ENCODE measurements at regions not wholly inside any gene's neighbourhood (a gene's known extent, or its start where the extent isn't known, plus 50 kb on each side); places are given as distances from the start of the nearest gene placed in this dataset.

DNA sequence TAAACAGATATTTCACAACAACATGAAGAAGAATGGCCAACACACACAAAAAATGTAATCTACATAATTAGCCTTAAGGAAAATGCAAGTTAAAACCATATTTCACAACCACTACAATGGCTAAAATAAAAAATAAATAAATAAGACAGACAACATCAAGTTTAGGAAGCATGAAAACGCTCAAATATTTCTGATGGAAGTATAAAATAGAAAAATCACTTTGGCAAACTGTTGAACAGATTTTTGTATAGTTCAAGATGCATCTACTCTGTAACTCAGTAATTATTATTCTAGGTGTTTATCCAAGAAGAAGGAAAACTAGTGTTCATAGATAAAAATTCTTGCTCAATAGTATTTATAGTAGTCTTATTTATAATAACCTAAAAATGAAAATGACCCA, 1410.1 kb upstream of the ADGRB3 start:
- CTCF ChIA-PET = no interaction called here
- POLR2A ChIA-PET = no interaction called here
- no peak for DNase-seq (ENCODE audit: low read depth, low spot score)
- no peak overlapping the region for H3K4me3 ChIP-seq (ENCODE audit: low read depth, low read length)
- TF ChIP-seq, protein P1, sequence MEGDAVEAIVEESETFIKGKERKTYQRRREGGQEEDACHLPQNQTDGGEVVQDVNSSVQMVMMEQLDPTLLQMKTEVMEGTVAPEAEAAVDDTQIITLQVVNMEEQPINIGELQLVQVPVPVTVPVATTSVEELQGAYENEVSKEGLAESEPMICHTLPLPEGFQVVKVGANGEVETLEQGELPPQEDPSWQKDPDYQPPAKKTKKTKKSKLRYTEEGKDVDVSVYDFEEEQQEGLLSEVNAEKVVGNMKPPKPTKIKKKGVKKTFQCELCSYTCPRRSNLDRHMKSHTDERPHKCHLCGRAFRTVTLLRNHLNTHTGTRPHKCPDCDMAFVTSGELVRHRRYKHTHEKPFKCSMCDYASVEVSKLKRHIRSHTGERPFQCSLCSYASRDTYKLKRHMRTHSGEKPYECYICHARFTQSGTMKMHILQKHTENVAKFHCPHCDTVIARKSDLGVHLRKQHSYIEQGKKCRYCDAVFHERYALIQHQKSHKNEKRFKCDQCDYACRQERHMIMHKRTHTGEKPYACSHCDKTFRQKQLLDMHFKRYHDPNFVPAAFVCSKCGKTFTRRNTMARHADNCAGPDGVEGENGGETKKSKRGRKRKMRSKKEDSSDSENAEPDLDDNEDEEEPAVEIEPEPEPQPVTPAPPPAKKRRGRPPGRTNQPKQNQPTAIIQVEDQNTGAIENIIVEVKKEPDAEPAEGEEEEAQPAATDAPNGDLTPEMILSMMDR (IDR thresholded peaks at IDR 0.05; ENCODE audit: insufficient read depth, low read length, missing control alignments) = no peak

DNA sequence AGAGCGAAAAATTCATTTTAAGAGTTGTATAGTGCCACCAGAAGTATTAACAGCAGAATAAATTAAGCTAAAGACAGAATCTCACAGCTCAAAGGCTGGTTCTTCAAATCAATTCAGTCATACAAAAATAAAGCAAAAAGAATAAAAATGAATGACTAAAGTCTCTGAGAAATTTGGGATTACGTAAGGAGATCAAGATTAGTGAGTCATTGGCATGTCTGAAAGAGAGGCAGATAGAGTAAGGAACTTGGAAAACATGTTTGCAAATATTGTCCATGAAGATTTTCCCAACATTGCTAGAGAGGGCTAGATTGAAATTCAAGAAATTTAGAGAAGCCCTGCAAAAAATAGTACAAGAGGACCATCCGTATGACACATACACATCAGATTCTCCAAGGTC, 1413.9 kb upstream of the ADGRB3 start:
- H3K4me3 ChIP-seq (ENCODE audit: low read depth, low read length) = no peak overlapping the region
- CTCF ChIA-PET = no interaction called here
- POLR2A ChIA-PET = no interaction called here
- TF ChIP-seq, protein P1 (IDR thresholded peaks at IDR 0.05; ENCODE audit: insufficient read depth, low read length, missing control alignments) = no peak
- DNase-seq (ENCODE audit: low read depth, low spot score) = no peak

DNA sequence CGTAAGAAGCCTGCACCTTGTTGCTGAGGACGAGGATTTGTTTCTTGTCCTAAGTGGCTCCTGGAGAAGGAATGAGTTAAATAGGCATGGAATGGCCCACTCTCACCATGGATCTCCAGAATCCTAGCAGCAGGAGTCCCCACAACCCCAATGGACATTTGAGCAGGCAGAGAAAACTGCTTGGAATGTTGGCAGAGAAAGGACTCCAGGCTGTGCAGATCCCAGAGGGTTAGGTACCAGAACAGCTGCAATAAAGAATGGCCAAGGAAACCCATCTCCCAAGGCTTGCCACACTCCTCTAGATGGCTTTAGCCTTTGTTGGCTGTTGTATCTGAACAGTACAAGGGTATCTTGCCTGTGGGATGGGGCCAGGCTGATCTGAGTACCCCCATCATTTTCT, 1415.7 kb upstream of the ADGRB3 start:
- TF ChIP-seq, protein P1 (IDR thresholded peaks at IDR 0.05; ENCODE audit: insufficient read depth, low read length, missing control alignments) = no peak
- H3K4me3 ChIP-seq (ENCODE audit: low read depth, low read length) = no peak overlapping the region
- DNase-seq (ENCODE audit: low read depth, low spot score) = no peak
- POLR2A ChIA-PET = no interaction called here
- CTCF ChIA-PET = no interaction called here

DNA sequence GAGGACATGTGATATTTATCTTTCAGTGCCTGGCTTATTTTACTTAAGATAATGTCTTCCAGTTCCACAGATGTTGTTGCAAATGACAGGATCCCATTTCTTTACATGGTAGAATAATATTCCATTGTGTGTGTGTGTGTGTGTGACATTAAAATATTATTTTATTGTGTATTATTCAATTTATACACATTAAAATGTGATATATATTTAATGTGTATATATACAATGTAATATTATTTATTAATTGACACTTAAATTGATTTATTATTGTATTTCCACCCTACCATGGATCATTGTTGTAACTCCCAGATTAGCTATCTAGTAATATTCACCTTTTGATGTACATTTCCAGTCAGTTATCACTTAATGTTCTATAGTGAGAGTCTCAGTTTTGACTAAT, 1422.5 kb upstream of the ADGRB3 start:
- ChIA-PET CTCF (no interaction called here), POLR2A (no interaction called here)
- TF ChIP-seq, protein P1 (IDR thresholded peaks at IDR 0.05; ENCODE audit: insufficient read depth, low read length, missing control alignments) = no peak
- DNase-seq (ENCODE audit: low read depth, low spot score) = no peak
- no peak overlapping the region for H3K4me3 ChIP-seq (ENCODE audit: low read depth, low read length)

DNA sequence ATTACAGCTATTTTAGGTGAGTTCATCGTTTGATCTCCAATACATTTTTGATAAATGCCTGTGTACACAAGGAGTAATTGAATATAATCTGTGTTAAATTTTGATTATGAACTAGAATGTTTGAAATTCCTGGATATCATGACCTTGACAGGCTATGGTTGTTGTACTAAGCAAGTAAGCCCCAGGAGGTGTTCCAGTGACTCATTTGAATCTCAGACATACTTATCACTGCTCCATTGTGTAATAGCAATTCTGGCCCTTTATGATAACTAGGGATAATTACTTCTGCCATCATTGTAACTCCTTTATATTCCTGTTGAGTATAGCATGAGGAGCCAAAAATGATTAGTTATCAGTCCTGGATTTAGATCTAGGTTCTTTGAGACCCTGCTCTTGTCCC, 1424.6 kb upstream of the ADGRB3 start:
- TF ChIP-seq, protein P1 (IDR thresholded peaks at IDR 0.05; ENCODE audit: insufficient read depth, low read length, missing control alignments) = no peak
- ChIA-PET POLR2A (no interaction called here), CTCF (no interaction called here)
- H3K4me3 ChIP-seq (ENCODE audit: low read depth, low read length) = no peak overlapping the region
- DNase-seq (ENCODE audit: low read depth, low spot score) = no peak

DNA sequence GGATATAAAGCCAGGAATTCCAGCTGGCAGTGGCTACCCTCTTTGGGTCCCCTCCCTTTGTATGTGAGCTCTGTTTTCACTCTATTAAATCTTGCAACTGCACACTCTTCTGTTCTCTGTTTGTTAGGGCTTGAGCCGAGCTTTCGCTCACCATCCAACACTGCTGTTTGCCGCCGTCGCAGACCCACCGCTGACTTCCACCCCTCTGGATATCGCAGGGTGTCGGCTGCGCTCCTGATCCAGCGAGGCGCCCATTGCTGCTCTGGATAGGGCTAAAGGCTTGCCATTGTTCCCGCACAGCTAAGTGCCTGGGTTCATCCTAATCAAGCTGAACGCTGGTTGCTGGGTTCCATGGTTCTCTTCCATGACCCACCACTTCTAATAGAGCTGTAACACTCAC, 1433.5 kb upstream of the ADGRB3 start:
- CTCF ChIA-PET = no interaction called here
- no peak for DNase-seq (ENCODE audit: low read depth, low spot score)
- POLR2A ChIA-PET = no interaction called here
- TF ChIP-seq, protein P1 (IDR thresholded peaks at IDR 0.05; ENCODE audit: insufficient read depth, low read length, missing control alignments) = no peak
- H3K4me3 ChIP-seq (ENCODE audit: low read depth, low read length) = no peak overlapping the region

Measured in AG04449 (cell line).